GM21526 (cell line): ENCODE measurements at regions not wholly inside any gene's neighbourhood (a gene's known extent, or its start where the extent isn't known, plus 50 kb on each side); places are given as distances from the start of the nearest gene placed in this dataset.
A peak's percentile ranks its signal among the peaks of the same experiment; 100 is the strongest.
"Not testable (repeated sequence)": the region's sequence is repeated elsewhere in the genome, so short reads cannot be mapped to it uniquely, and the experiment has no call there.

Source experiments
- ATAC-seq: cut with Tn5 transposase; IDR thresholded peaks from one replicate; pipeline ENCODE4 v1.9.1; 2021; ENCODE audit warnings: moderate library complexity; ENCODE audit not compliant: unreplicated experiment, low FRiP score

DNA sequence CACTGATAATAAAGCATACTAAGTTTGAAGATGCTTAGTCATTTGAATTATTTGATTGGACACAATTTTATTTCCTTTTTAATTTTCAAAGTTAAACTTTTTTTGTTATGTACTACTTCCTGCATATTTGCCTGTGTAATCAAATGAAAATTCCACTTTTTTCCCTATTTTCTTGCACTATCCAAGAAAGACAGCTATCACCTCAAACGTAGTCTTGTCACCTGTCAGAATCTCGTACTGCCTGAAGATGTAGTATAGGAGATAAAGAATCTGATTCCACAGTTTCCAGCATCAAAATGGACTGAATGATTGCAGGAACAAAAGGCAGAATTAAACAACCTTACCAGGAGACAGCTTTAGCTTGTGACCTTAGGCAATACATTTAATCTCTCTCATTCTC lies 818.8 kb downstream of the MAT2B start:
- no peak for ATAC-seq

DNA sequence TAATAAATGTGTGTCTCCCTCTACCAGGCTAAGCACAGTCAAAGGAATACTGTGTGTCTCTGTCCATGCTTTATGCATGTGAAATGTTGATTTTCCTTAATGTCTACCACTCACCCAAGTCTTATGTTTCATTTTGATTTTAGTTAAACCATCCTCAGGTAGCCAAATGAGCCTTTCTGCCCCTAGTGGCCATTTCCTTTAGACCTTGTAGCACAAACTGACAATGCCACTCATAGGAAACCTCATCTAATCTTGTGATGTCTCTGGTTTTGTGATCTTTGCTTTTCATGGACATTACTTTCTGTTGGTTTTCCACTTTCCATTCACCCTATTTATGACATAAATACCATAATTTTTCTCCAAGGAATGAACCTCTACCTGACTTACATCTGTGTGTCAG lies 820.8 kb downstream of the MAT2B start:
- ATAC-seq: peak; percentile 83

DNA sequence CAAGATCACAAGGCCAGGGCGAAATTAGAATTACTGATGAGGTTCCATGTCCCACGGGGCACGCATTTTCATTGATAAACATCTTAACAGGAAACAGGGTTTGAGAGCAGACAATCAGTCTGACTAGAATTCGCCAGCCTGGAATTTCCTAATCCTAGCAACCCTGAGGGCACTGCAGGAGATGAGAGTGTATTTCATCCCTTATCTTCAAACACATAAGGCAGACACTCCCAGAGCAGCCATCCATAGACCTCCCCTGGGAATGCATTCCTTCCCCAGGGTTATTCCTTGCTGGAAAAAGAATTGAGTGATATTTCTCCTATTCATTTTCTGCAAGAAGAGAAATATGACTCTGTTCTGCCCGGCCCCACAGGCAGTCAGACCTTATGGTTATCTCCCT lies 821.7 kb downstream of the MAT2B start:
- ATAC-seq: not testable (repeated sequence)

DNA sequence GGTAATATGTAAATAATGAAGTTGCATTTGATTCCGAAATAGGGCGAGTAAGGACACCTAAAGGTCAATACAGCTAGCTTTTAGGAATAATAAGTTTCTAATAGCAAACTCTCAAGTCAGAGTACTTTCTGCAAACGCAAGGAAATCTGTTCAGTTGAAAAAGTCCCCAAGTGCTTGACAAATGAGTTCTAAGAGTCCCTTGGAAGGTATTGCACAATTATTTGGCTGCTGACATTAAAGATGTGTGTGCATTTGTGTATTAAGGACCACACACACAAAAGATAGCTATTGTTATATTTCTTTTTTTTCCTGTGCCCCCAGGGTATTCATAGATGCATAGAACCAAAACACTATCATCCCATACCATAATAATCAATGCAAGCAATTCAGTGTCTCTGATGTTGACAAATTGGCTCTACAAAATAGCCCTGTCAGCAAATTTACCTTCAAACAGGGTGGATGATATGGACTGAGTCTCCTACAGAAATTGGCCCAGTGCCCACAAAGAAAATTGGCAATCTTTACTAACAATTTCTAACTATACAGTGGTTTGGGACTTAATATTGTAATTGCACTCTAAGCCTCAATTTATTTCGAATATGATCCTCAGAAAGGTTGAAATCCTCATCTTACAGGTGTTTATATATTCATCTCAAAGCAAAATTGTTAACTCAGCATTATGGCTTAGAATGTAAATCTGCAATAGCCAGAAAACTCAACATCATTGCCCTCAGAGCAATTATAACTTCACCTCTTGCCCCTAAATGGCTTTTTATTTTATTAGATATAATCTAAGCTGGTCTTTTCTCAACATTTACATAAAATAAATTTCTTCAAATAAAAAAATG lies 827.2 kb downstream of the MAT2B start:
- ATAC-seq: no peak

DNA sequence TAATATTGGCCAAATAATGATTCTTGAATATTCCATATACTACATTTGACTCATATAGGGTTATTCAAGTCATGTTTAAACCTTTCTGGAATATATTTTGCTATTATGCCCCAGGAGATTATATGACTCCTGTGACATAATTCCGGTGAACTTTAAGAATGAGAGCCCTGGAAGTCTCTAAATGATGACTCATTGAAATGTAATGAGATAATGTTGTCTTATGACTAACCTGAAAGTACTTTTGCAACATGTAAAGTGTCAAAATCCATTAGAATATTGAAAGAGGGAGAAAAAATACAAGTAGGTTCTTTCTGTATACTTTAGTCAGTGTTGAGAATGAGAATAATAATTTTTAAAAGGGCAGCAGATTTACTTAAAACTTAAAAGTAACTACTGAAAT lies 830.4 kb downstream of the MAT2B start:
- ATAC-seq: no peak

DNA sequence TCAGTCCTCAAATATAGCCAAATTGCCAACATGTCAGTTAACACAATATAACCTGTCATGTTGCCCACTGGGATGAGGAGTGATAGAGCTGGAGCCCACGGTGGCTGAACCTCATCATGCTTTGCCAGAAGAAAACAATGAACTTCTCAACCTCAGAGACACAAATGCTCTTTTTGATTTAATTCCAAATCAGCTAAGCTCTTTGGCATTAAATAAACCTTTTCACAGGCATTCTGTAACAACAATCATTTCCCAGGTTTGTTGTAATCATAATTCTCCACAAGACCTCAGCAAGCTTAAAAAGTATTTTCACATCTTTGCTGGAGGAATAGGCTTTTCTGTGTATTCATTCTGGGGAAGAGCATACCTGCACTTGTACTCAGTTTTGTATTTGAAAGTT lies 830.9 kb downstream of the MAT2B start:
- no peak for ATAC-seq

DNA sequence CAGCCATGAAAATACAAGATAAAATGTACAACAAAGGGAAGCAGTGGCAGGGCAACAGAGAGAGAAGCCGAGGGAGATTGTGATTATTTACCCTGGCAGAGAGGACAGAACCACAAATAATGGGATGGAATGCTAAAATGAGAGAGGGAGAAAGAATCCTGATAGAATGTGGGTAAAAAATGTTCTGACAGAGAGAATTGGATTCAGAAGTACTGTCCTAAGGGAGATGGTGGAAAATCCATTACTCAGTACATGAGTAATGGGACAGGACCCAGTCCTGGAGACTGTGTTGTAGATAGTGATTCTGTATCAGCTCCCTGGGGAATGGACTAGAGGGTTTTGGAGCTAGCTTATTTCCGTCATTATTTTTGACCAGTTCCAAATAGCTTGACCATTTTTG lies 831.5 kb downstream of the MAT2B start:
- no peak for ATAC-seq

DNA sequence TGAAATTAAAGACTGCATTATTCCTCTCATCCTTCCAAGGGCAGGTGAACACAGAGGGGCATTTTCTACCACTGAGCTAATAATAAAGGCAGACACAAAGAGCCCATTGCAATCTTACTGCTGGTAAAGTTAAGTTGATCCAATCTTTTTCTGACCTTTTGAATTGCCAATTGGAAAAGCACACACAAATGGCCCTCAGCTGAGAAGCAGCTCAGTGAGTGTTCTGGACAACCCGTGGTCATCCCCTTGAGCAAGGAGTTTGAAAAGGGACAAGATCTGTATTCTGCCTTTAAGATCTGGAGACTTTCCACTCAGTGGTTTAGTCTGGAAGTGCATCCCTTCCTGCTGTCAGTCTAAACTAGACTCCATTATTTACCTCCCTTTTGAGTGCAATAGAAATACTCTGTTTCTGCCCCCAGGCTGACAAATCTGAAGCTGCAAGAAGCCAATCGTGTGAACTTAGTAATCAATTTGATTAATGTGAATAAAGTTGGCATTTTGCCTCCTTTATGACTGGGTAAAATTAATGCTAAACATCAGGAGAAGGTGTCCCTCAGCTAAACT lies 835.7 kb downstream of the MAT2B start:
- no peak for ATAC-seq

DNA sequence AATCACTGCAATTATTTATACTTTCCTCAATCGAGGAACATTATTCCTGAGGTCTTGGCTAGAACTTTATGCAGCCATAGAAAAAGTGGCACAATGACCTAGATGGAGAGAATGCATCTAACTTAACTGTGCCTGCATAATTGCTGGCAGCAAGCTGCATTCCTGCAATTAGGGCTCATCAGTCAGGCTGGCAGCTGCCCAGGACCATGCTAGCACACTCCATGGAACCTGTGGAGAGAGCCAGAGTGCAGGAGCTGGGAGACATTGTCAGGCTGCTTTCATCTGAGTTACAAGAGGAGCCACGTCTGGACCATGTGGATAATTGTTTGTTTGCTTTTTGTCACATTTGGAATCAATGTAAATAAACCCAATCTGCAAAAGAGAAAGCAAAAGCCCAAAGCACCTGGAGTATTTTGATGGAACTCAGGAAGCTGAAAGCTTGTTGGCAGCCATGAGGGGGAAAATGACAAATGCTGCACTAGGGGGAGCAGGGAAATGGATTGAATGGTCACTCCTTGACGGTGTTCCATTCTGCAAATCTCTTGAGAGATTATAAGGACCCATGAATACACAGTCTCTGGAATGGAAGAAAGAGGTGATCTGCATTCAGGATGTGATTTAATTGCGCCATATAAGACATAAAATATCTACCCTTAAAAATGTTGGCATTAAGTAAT lies 839.9 kb downstream of the MAT2B start:
- no peak for ATAC-seq

DNA sequence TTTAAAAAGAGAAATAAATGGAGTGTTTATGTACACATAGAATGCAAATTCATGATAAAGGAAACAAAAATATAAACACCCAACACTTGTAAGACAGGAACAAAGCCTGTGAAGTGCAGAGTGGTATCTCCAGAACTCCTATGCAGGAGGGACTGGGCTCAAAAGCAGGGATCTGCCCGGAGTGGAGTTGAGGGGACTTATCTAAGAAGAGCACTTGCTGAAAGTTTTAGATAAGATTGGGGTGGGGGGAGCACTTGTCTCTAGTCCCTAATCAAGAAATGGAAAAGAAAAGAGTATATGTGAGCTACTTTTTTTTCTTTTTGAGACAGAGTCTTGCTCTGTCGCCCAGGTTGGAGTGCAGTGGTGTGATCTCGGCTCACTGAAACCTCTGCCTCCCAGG lies 840.4 kb downstream of the MAT2B start:
- ATAC-seq: no peak

DNA sequence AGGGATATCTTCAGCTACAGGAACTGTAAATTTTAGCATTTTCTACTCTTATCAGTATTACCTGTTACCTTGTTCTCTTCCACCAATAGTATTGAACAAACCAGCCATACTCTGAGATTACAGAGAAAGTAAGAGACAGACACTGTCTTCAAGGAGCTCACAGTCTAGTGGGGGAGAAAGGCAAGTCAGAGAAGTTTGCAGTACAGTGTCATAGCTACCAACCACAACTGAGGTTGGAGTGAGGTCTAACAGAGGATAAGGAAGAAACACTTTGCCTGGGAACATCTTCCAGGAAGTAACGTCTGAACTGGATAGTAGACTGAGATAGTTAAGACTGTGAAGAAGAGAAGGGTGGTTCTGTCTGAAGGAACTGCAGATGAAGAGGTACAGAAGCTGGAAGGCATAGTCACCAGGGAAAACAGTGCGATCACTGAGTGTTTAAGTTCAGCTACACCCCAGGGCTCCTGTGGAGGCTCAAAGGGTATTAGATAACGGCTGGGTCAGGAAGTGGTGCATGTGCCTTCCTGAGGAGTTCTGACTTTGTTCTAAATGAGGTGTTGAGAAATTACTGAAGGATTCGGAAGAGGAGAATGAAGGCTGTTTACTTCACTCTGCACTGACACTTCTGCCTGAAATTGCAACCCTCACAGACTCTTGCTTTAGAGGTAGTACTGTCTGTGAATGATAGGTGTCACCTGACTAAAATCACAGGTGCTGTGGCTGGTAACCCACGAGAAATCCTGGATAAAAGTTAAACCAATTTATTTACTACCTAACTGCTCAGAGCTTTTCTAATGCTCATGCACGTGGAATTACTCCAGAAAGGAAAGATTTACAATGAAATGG lies 841.6 kb downstream of the MAT2B start:
- no peak for ATAC-seq

DNA sequence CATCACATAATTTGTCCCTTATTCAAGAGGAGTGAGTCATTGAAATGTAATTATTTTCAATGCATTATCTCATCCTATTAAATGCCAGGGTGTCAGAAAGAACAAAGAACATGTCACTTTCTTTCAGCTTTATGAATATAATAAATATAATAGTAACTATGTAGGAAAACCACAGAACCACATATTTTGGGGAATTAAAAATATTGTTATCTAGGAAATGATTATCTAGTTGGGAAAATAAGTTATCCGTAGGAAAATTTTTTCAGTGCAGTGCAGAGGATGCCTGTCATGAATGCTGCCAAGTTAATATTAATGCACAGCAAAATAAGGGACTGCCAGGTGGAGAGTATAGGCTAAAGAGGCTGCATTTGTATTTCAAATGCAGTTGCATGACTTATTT lies 844.8 kb downstream of the MAT2B start:
- no peak for ATAC-seq

DNA sequence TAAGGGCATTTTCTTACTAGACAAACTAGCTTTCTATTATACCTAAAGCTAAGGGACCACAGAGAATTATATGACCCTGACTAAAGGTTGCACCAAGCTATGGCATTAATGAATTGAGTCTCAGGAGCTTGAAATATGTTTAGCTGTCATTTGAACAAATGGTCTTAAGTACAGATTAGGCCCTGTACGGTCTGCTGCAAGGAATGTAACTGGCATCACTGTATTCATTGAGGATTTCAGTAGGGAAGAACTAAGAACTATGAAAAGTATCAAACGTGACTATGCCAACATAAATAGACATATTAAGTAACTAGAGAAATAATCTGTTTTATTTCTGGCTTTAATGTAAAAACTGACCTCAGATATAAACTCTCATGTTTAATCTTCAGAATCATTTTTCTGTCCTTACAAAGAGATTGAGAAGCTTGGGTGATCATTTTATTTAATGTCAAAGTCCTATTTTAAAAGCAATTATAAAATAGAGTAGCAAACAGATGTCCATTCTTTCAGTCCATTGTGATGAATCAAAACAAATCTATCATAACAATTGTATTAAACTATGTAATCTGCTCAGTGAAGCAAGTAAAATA lies 845.9 kb downstream of the MAT2B start:
- no peak for ATAC-seq

DNA sequence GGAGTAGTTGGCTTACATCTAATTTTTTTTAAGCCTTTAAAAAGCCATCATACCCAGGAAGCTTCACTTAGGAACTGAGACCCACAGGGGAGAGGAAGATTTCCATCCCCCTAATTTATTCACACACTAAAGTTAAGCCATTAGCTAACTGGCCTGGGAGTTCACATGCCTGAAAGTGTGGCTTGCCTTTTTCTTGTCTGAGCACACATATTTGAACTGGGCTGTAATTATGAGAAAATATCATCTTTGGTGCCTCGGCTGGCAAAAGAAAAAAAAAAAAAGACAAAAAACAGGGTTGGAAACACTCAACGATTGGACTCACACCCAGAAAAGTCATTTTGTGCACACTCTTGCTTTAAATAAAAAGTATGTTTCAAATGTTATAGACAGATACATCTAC lies 847.3 kb downstream of the MAT2B start:
- no peak for ATAC-seq

DNA sequence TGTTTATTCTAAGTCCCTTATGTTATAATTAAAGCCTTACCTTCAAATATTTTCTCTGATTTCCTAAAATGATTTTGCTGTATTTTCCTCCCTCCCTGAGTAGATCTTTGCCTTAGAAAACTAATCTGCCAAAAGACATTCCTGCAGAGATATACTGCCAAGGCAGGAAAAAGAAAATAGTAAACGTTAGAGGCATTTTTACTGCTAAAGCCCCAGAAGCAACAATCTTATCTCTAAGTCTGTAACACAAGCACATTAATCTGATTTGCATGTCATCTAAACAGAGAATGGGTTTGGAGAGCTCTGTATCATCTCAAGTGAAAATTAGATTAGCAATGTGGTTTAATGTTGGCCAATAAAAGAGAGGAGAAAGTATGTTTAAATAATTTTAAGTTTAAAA lies 847.7 kb downstream of the MAT2B start:
- no peak for ATAC-seq

DNA sequence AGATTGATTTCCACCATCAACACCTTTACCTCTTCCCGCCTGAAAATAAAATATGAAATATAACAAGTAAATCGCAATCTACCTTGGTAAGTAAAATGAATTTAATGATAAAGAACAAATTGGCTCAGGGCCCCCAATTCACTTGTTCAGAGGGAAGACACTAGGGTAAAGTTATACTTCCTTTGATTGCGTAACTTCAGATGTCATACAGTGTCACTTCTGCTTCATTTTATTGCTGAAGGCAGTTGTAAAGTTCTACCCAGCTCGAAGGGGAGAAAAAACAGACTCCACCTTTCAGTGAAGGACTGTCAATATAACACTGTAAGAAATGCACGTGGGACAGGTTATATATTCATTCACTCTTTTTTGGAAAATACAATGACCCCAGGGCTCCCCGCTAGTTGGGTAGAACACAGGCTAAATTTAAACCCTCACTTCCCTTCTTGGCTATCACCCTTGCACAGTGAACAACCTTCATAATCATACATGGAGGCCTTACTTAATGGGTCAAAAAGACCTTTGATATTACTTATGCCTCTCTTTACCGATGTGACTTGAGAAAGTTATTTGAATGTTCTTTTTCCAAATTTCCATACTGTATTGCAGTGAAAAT lies 848.8 kb downstream of the MAT2B start:
- no peak for ATAC-seq

DNA sequence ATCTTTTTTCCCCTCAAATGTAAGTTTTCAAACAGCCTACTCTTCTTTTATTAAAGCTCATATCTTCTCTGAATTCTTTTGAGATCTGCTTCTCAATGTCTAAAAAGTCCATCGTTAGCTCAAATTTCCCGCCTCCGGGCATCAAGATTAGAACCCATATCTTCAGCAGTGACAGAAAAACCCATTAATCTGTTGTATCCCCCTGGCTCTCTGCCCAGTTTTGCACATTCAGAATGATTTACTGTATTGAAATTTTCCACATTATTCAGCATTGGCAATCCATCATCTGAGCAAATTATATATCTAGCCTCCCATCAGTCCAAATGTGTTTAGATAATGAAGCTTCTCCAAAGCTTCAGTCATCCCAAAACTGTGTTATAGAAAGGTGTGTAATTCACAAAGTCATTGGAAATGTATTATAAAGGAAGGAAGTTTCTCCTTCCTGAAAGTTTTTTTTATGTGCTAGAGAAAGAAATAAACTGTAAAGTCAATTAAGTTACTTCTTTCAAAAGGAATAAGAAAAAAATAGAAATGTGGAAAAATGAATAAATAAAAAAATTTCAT lies 849.9 kb downstream of the MAT2B start:
- no peak for ATAC-seq

DNA sequence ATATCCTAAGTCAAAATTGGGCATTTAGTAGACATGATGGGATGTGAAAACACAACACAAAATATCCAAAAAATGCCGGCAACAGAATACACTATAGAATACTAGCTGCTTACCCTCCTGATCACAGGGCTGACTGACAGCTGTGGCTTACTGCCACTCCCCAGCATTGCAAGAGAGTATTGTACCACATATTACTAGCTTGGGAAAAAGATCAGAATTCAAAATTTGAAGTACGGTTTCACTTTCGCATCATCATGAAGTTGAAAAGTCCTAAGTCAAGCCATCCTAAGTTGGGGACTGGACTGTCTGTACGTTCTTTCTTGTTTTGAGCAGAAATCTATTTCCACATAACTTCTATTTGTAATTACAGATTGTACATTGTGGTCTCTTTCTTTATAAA lies 851.4 kb downstream of the MAT2B start:
- no peak for ATAC-seq

DNA sequence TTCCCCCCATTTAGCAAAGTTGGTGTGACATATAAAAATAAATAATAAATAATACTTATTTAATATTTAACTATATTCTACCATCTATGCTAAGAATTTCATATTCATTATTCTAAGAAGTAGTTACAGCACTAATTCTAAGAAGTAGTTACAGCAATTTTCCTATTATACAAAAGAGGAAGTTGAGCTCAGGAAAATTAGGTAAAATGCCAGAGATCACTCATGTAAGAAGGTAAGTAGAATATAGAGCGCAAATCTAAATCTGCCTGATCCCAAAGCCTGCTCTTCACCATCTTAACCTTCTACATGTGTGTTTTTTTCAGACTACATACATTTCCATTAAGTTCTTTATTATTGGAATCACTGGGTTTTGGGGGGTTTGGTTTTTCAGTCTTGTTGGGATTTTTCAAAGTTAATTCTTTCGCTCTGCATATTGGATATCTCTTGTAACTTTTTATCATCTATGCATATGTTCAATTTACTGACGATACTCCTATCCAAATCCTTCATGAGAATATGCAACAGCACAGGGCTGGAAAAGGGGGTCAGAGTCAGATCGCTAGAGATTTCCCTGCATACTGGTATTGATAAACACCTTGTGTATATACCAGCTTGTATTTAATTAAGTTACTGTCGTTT lies 852.1 kb downstream of the MAT2B start:
- no peak for ATAC-seq
